Choroid plexus epithelial cell (primary cell): ENCODE measurements at regions not wholly inside any gene's neighbourhood (a gene's known extent, or its start where the extent isn't known, plus 50 kb on each side); places are given as distances from the start of the nearest gene placed in this dataset.

ENCODE experiments used
- DNase-seq: peaks from one replicate; pipeline ENCODE4 v3.0.0-alpha.2; 2010; ENCODE audit warnings: low read depth
- H3K4me3 ChIP-seq: 2 replicates; pipeline ENCODE4 v1.5.1; 2011; ENCODE audit warnings: low read depth, mild to moderate bottlenecking, control low read depth, low read length, moderate library complexity
- CTCF ChIP-seq: conservative IDR thresholded peaks from 2 replicates; pipeline ENCODE4 v1.5.1; 2011; ENCODE audit warnings: low read depth, mild to moderate bottlenecking, control low read depth, inconsistent platforms, low read length, moderate library complexity

GRCh38 chr6:114437235-114437634 is 94.4 kb upstream of the HS3ST5 start:
- no peak overlapping the region for H3K4me3 ChIP-seq
- no peak for DNase-seq
- no peak for TF ChIP-seq CTCF

- no peak overlapping the region for H3K4me3 ChIP-seq
- no peak for TF ChIP-seq CTCF
Measured at GRCh38 chr6:114436691-114437090, 93.9 kb upstream of the HS3ST5 start.

GRCh38 chr6:114435985-114436384 is 93.2 kb upstream of the HS3ST5 start:
- no peak for TF ChIP-seq CTCF
- no peak for DNase-seq
- H3K4me3 ChIP-seq = no peak overlapping the region

More at GRCh38 chr6:114436691-114437090, 93.9 kb upstream of the HS3ST5 start:
- no peak for DNase-seq

GRCh38 chr6:114432400-114432799 is 89.6 kb upstream of the HS3ST5 start:
- no peak for DNase-seq
- H3K4me3 ChIP-seq = no peak overlapping the region
- TF ChIP-seq CTCF = no peak

- no peak overlapping the region for H3K4me3 ChIP-seq
- DNase-seq = no peak
- no peak for TF ChIP-seq CTCF
Measured at GRCh38 chr6:114431641-114432040, 88.8 kb upstream of the HS3ST5 start.

- no peak overlapping the region for H3K4me3 ChIP-seq
- DNase-seq = no peak
Measured at GRCh38 chr6:114430534-114431124, 87.8 kb upstream of the HS3ST5 start.

More at GRCh38 chr6:114430534-114431124, 87.8 kb upstream of the HS3ST5 start:
- TF ChIP-seq CTCF = no peak
